HG03175 (cell line): ENCODE measurements at regions not wholly inside any gene's neighbourhood (a gene's known extent, or its start where the extent isn't known, plus 50 kb on each side); places are given as distances from the start of the nearest gene placed in this dataset.
"Not testable (repeated sequence)": the region's sequence is repeated elsewhere in the genome, so short reads cannot be mapped to it uniquely, and the experiment has no call there.

Source experiments
- ATAC-seq: cut with Tn5 transposase; IDR thresholded peaks from one replicate; pipeline ENCODE4 v1.9.1; 2021; ENCODE audit warnings: mild to moderate bottlenecking, moderate library complexity; ENCODE audit not compliant: unreplicated experiment

GRCh38 chrX:22526339-22526738 is 253.6 kb downstream of the CBLL2 start:
- peak; percentile 99 for ATAC-seq

- ATAC-seq: no peak
Measured at GRCh38 chrX:22527302-22527701, 254.6 kb downstream of the CBLL2 start.

- ATAC-seq: no peak
Measured at GRCh38 chrX:22533898-22534297, 261.2 kb downstream of the CBLL2 start.

GRCh38 chrX:22534643-22535042 is 261.9 kb downstream of the CBLL2 start:
- no peak for ATAC-seq

GRCh38 chrX:22536746-22537304 is 264.1 kb downstream of the CBLL2 start:
- ATAC-seq: no peak

- ATAC-seq: no peak
Measured at GRCh38 chrX:22538580-22538979, 265.9 kb downstream of the CBLL2 start.

- ATAC-seq: no peak
Measured at GRCh38 chrX:22541926-22542325, 269.2 kb downstream of the CBLL2 start.

GRCh38 chrX:22542641-22543040 is 269.9 kb downstream of the CBLL2 start:
- no peak for ATAC-seq

GRCh38 chrX:22559506-22559905 is 286.8 kb downstream of the CBLL2 start:
- no peak for ATAC-seq

- ATAC-seq: no peak
Measured at GRCh38 chrX:22575161-22575845, 302.6 kb downstream of the CBLL2 start.

GRCh38 chrX:22577181-22577580 is 304.5 kb downstream of the CBLL2 start:
- ATAC-seq: no peak

GRCh38 chrX:22585831-22586230 is 313.1 kb downstream of the CBLL2 start:
- ATAC-seq: peak; percentile 51

- no peak for ATAC-seq
Measured at GRCh38 chrX:22589845-22590244, 317.1 kb downstream of the CBLL2 start.

GRCh38 chrX:22594766-22595165 is 322.1 kb downstream of the CBLL2 start:
- ATAC-seq: no peak

- no peak for ATAC-seq
Measured at GRCh38 chrX:22603060-22603459, 330.3 kb downstream of the CBLL2 start.

- not testable (repeated sequence) for ATAC-seq
Measured at GRCh38 chrX:22609452-22609851, 336.7 kb downstream of the CBLL2 start.

- no peak for ATAC-seq
Measured at GRCh38 chrX:22616867-22617266, 344.2 kb downstream of the CBLL2 start.

GRCh38 chrX:22627576-22627975 is 354.9 kb downstream of the CBLL2 start:
- no peak for ATAC-seq

- no peak for ATAC-seq
Measured at GRCh38 chrX:22628275-22628674, 355.6 kb downstream of the CBLL2 start.

GRCh38 chrX:22629105-22629725 is 356.5 kb downstream of the CBLL2 start:
- no peak for ATAC-seq

- no peak for ATAC-seq
Measured at GRCh38 chrX:22634083-22634482, 361.4 kb downstream of the CBLL2 start.

GRCh38 chrX:22634751-22635150 is 362.0 kb downstream of the CBLL2 start:
- ATAC-seq: no peak
